ENCODE measurements at regions not wholly inside any gene's neighbourhood (a gene's known extent, or its start where the extent isn't known, plus 50 kb on each side); places are given as distances from the start of the nearest gene placed in this dataset.
A peak's percentile ranks its signal among the peaks of the same experiment; 100 is the strongest.

DNA sequence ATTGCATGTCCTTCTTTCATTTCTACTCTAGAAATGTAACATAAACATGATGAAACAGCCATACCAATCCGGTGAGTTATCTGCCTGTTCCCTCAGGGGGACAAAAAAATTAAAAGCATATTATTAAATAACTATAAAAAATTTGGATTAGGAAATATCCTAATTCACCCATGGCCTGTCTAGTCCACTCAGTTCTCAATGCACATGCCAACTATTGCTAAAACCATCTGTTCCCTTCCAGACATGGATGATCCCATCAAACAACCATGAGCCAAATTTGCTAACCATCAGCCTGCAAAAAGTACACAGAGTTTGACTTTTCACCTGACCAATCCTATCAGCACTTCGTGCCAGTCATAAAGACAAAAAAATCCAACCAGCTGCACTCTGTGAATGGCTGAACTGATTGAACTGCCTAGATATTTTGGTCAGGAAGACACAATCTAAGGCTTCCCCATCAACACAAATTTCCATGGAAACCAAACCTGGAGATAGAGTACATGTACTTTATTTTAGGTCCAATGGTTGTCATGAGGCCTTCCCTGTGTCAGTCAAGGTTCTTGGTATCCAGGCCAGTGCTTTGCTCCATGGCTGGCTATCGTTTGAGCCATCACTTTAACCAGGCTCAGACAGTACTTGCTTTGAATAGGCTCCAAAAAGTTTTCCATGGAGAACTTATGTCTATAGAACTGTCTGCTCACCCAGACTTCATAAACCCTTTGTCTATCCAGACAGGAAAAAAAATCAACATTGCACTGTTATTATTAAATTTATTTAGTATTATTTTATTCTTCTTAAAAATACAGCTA lies 570.8 kb downstream of the LTN1 start:
- TF ChIP-seq POLR2AphosphoS5 (IDR thresholded peaks at IDR 0.05) (peak in 2 of 3 donors; percentile 16 to 20), POLR2A (IDR thresholded peaks at IDR 0.05) (no peak)
